NCI-H1092 treated with DMSO at 0.1 percent for 48 hours (cell line): ENCODE measurements at regions not wholly inside any gene's neighbourhood (a gene's known extent, or its start where the extent isn't known, plus 50 kb on each side); places are given as distances from the start of the nearest gene placed in this dataset.
A peak's percentile ranks its signal among the peaks of the same experiment; 100 is the strongest.
"Not testable (repeated sequence)": the region's sequence is repeated elsewhere in the genome, so short reads cannot be mapped to it uniquely, and the experiment has no call there.

Experiments used
- DNase-seq: peaks from one replicate; lab custom pipeline; 2025; lab: John Stamatoyannopoulos, UW

- no peak for DNase-seq
Measured at GRCh38 chr7:130789436-130789835, 55.4 kb upstream of the KLF14 start.

DNA sequence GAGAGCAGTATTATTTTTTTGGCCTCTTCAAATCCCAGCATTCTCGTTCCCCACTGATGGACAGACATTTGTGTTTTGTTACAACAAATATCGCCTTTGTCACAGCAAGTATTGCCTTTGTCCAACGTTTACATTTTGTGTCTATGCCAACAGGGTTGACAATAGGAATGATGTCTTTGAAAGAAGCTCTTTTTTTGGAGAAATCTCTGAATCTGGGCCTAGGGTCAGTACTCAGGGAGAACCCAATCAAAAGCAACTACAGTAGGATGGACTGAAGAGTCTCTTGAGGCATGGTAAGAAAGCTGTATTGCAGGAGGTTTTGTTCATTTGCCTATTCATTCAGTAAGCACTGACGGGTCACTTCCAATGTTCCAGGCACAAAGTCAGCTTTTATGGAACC is 57.7 kb upstream of the KLF14 start:
- no peak for DNase-seq

- DNase-seq: no peak
Measured at GRCh38 chr7:130793855-130794618, 60.0 kb upstream of the KLF14 start.

- DNase-seq: no peak
Measured at GRCh38 chr7:130794619-130794922, 60.6 kb upstream of the KLF14 start.

DNA sequence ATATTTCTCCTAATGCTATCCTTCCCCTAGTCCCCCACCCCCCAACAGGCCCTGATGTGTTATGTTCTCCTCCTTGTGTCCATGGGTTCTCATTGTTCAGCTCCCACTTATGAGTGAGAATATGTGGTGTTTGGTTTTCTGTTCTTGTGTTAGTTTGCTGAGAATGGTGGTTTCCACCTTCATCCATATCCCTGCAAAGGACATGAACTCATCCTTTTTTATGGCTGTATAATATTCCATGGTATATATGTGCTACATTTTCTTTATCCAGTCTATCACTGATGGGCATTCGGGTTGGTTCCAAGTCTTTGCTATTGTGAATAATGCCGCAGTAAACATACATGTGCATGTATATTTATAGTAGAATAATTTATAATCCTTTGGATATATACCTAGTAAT is 62.4 kb upstream of the KLF14 start:
- DNase-seq: not testable (repeated sequence)

DNA sequence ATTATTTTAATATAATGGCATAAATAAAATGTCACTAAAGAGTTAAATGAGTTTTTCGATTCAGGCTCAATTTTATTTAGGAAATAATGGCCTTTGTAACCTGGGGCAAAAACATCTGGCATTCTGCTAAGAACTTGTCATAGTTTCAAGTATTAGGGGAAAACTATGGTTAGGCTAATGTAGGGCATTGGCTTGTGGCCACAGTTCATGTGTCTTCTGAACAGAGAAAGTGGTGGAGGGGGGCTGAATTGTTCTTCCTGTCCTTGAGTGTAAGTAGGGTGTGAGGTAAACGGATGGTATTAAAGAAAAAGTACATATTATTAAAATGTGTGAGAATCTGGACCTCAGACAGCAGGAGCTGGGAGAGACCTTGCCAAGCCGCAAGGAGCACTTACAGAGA is 69.1 kb upstream of the KLF14 start:
- no peak for DNase-seq

DNA sequence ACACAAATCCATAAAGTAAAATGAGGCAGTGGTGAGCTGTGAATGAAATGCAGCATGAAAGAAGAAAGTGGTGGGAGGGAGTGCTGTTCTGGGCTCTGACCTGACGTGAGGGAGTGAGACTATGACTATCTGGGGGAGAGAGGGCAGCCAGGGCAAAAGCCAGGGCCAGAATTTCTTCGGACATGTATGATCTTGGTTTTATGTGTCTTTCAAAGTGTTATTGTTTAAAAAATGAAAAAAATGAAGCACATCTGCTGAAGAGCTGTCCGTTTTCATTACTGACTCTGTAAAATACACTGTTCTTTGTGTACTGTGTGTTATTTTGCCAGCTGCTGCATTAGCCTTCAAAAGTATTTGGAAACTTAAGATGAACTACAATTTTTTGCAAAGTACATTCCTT is 70.2 kb upstream of the KLF14 start:
- DNase-seq: no peak

DNA sequence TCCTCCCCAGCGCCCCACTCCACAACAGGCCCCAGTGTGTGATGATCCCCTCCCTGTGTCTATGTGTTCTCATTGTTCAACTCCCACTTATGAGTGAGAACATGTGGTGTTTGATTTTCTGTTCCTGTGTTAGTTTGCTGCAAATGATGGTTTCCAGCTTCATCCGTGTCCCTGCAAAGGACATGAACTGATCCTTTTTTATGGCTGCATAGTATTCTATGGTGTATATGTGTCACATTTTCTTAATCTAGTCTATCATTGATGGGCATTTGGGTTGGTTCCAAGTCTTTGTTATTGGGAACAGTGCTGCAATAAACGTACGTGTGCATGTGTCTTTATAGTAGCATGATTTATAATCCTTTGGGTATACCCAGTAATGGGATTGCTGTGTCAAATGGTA is 78.8 kb upstream of the KLF14 start:
- DNase-seq: not testable (repeated sequence)

DNA sequence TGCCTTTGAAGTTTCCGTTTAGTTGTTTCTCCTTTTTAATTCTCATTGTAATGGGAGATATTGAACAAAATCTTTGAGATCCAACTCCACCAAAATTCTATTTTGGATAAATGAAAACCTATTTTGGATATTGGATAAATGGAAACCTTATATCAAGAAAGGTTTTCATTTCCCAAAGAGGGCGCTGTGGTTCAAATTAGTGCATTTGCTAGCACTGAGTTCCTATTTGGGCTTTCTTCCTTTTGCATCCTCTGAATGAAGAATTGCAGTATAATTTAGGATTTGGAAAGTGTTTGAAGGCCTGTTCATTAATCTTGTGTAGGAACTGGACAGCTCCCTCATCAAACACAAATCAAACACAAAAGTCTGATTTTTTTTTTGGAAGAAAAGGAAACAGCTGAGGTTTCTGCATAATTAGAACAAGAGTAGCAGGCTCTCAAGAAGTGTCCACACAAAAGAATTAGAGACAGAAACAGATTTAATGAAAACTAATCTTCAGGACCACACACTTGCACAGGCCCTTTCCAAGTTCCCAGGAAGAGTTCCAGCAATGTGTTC is 80.8 kb upstream of the KLF14 start:
- DNase-seq: no peak

DNA sequence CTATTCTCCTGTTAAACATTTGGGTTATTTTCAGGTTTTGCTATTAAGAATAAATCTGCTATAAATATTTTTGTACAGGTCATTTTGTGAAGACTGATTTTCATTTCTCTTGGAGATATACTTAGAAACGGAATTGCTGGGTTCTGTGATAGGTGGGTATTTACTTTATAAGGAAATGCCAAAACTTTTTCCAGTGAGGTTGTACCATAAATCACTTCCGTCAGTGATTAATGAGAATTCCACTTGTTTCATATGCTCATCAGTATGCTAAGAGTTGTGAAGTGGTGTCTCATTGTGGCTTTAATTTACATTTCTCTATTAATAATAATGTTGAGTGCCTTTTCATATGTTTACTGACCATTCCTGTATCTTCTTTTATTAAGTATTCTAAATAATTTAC is 84.0 kb upstream of the KLF14 start:
- no peak for DNase-seq

GRCh38 chr7:130821864-130822263 is 87.9 kb upstream of the KLF14 start:
- no peak for DNase-seq

GRCh38 chr7:130822642-130823041 is 88.6 kb upstream of the KLF14 start:
- DNase-seq: no peak

GRCh38 chr7:130823060-130823459 is 89.1 kb upstream of the KLF14 start:
- DNase-seq: no peak

DNA sequence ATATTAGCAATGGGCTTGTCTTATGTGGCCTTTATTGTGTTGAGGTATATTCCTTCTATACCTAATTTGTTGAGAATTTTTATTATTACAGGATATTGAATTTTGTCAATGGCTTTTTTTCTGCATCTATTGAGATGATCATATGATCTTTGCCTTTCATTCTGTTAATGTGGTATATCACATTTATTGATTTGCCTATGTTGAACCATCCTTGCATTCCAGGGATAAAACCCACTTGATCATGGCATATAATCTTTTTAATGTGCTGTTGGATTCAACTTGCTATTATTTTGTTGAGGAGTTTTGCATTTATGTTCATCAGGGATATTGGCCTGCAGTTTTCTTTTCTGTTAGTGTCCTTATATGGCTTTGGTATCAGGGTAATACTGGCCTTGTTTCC is 91.8 kb upstream of the KLF14 start:
- no peak for DNase-seq

GRCh38 chr7:130829415-130829814 is 95.4 kb upstream of the KLF14 start:
- no peak for DNase-seq

DNA sequence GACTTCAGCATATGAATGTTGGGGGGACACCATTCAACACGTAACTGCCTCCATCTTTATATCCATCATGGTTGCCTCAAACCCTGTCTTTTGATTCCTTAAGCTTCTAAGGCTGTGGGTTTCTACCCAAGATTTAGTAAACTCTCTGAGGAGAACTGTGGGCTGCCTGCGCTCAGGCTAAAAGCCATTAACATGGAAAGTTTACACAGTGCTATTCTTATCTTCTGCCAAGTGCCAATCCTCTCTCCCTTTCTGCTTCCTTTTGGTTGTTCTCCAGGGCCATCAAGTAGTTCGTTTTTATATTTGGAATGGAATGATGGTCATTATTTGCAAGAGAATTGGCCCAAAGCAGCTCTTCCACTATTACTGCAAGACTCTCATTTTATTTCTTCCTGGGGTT is 97.3 kb upstream of the KLF14 start:
- DNase-seq: no peak

GRCh38 chr7:130831817-130832481 is 97.9 kb upstream of the KLF14 start:
- DNase-seq: peak; percentile 41

- no peak for DNase-seq
Measured at GRCh38 chr7:130838738-130839137, 104.7 kb upstream of the KLF14 start.

DNA sequence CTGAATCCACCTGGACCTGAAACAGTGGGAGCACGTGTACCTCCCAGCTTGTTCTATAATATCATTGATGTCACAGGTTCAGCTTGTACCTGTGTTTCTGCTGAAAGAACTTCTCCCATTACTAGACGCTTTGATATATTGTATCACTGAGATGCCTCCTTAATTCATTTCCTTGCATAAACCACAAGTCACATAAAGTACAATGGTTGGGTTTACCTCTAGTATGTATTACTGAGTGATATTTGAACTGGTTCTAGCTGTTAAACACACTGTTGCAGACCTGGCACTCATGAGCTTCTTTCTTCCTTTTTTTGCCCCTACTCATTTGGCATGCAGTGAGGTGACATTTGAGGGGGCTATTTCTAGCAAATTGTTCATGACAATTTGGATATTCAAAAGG is 106.6 kb upstream of the KLF14 start:
- DNase-seq: no peak

GRCh38 chr7:130841416-130841815 is 107.4 kb upstream of the KLF14 start:
- no peak for DNase-seq

- no peak for DNase-seq
Measured at GRCh38 chr7:130843703-130844102, 109.7 kb upstream of the KLF14 start.

GRCh38 chr7:130844811-130845580 is 111.0 kb upstream of the KLF14 start:
- no peak for DNase-seq

- no peak for DNase-seq
Measured at GRCh38 chr7:130845581-130846085, 111.6 kb upstream of the KLF14 start.
